Liver (tissue), 8 donors: ENCODE measurements at regions not wholly inside any gene's neighbourhood (a gene's known extent, or its start where the extent isn't known, plus 50 kb on each side); places are given as distances from the start of the nearest gene placed in this dataset.

ENCODE experiments used
- DNase-seq: peaks from one replicate; pipeline ENCODE4 v3.0.0-alpha.2; 2017; ENCODE audit warnings: low spot score
- H3K27ac ChIP-seq, 2 donors: one replicate each; pipeline ENCODE4 v1.7.0; 2013; ENCODE audit warnings: inconsistent platforms in 2 of 2, low read length in 2 of 2, control low read depth in 1 of 2, low read depth in 1 of 2, mild to moderate bottlenecking in 1 of 2
- H3K27me3 ChIP-seq, 4 donors: one replicate each; pipeline versions ENCODE4 v1.6.1 to v1.7.0; 2013; ENCODE audit warnings: low read length in 3 of 4, inconsistent platforms in 1 of 4, mild to moderate bottlenecking in 1 of 4, moderate library complexity in 1 of 4; ENCODE audit not compliant: control insufficient read depth in 4 of 4, insufficient read depth in 4 of 4
- H3K36me3 ChIP-seq, 4 donors: one replicate each; pipeline versions ENCODE4 v1.6.1 to v1.7.0; 2013; ENCODE audit warnings: low read length in 3 of 4, mild to moderate bottlenecking in 3 of 4, low read depth in 1 of 4, moderate library complexity in 1 of 4; ENCODE audit not compliant: control insufficient read depth in 4 of 4, insufficient read depth in 3 of 4
- H3K4me1 ChIP-seq, 4 donors: one replicate each; pipeline versions ENCODE4 v1.6.1 to v1.7.0; 2013; ENCODE audit warnings: low read length in 3 of 4, mild to moderate bottlenecking in 3 of 4, moderate library complexity in 1 of 4; ENCODE audit not compliant: control insufficient read depth in 4 of 4, insufficient read depth in 4 of 4
- H3K4me3 ChIP-seq, 3 donors: one replicate each; pipeline versions ENCODE4 v1.6.1 to v1.7.0; 2013; ENCODE audit warnings: low read length in 3 of 3, control low read depth in 1 of 3, low read depth in 1 of 3, mild to moderate bottlenecking in 1 of 3
- H3K9ac ChIP-seq, 2 donors: one replicate each; pipeline ENCODE4 v1.7.0; 2013; ENCODE audit warnings: low read length in 2 of 2, mild to moderate bottlenecking in 2 of 2, moderate library complexity in 2 of 2, control low read depth in 1 of 2, low read depth in 1 of 2
- H3K9me3 ChIP-seq, 4 donors: one replicate each; pipeline versions ENCODE4 v1.6.1 to v1.7.0; 2013; ENCODE audit warnings: low read length in 3 of 4; ENCODE audit not compliant: control insufficient read depth in 4 of 4
- ATF3 ChIP-seq: IDR thresholded peaks from 2 replicates; pipeline ENCODE4 v1.6.1; 2016; ENCODE audit warnings: antibody characterized with exemption
- CTCF ChIP-seq: fragments of 150-350 bp; IDR thresholded peaks from 2 replicates; pipeline ENCODE4 v1.5.1; 2017; ENCODE audit warnings: improper control_type of control experiment, low read depth, low read length; ENCODE audit not compliant: missing input control
- FOXA1 ChIP-seq: IDR thresholded peaks from 2 replicates; pipeline ENCODE4 v1.6.1; 2016; ENCODE audit warnings: antibody characterized with exemption
- GABPA ChIP-seq, 2 donors: IDR thresholded peaks in 1 of 2; conservative IDR thresholded peaks in 1 of 2; 2 replicates each; pipeline ENCODE4 v1.6.1; 2016; ENCODE audit warnings: antibody characterized with exemption in 2 of 2, mild to moderate bottlenecking in 1 of 2, moderate library complexity in 1 of 2
- HNF4A ChIP-seq, 2 donors: conservative IDR thresholded peaks; 2 replicates each; pipeline ENCODE4 v1.6.1; 2016; ENCODE audit warnings: antibody characterized with exemption in 2 of 2, mild to moderate bottlenecking in 2 of 2
- HNF4G ChIP-seq: IDR thresholded peaks from 2 replicates; pipeline ENCODE4 v1.6.1; 2016; ENCODE audit warnings: antibody characterized with exemption
- JUND ChIP-seq, 2 donors: IDR thresholded peaks; 2 replicates each; pipeline ENCODE4 v1.6.1; 2016; ENCODE audit warnings: antibody characterized with exemption in 2 of 2
- MAX ChIP-seq: IDR thresholded peaks from 2 replicates; pipeline ENCODE4 v1.6.1; 2016; ENCODE audit warnings: antibody characterized with exemption
- NR2F2 ChIP-seq: IDR thresholded peaks from 2 replicates; pipeline ENCODE4 v1.6.1; 2016; ENCODE audit warnings: antibody characterized with exemption
- RAD21 ChIP-seq, 2 donors: IDR thresholded peaks; 2 replicates each; pipeline ENCODE4 v1.6.1; 2016; ENCODE audit warnings: antibody characterized with exemption in 2 of 2, mild to moderate bottlenecking in 2 of 2
- REST ChIP-seq: IDR thresholded peaks from 2 replicates; pipeline ENCODE4 v1.6.1; 2016; ENCODE audit warnings: antibody characterized with exemption, mild to moderate bottlenecking
- RXRA ChIP-seq, 2 donors: IDR thresholded peaks; 2 replicates each; pipeline ENCODE4 v1.6.1; 2017 to 2018; ENCODE audit warnings: antibody characterized with exemption in 2 of 2, mild to moderate bottlenecking in 1 of 2
- SP1 ChIP-seq: IDR thresholded peaks from 2 replicates; pipeline ENCODE4 v1.6.1; 2018; ENCODE audit warnings: antibody characterized with exemption, mild to moderate bottlenecking
- YY1 ChIP-seq: IDR thresholded peaks from 2 replicates; pipeline ENCODE4 v1.6.1; 2016; ENCODE audit warnings: antibody characterized with exemption, mild to moderate bottlenecking
- ZBTB33 ChIP-seq: IDR thresholded peaks from 2 replicates; pipeline ENCODE4 v1.6.1; 2016; ENCODE audit warnings: antibody characterized with exemption
- WGBS: extraction: QIAGEN DNeasy Blood & Tissue Kit; methylation state at CpG from one replicate; pipeline ENCODE4 v1.1.7; 2013; 5-methylcytosine and 5-hydroxymethylcytosine counted together
- donor health status: healthy.
- donor health status: healthy.
- donor health status: healthy.
- donor health status: healthy.
- donor health status: healthy.

- TF ChIP-seq REST (no peak), FOXA1 (no peak), MAX (no peak), YY1 (no peak), ATF3 (no peak), RXRA (IDR thresholded peaks at IDR 0.05) (no peak), GABPA (IDR thresholded peaks at IDR 0.05 in 1 of 2, conservative IDR thresholded peaks at IDR 0.05 in 1 of 2) (no peak)
These were observed 99.4 kb upstream of the CTNND2 start (continued) for GRCh38 chr5:12003680-12004079.

- no peak overlapping the region for H3K9ac ChIP-seq
- DNase-seq, result no peak
- no peak overlapping the region for H3K27ac ChIP-seq
- H3K36me3 ChIP-seq, result no peaks in the 10 kb centered on the region
- H3K4me1 ChIP-seq, result no peaks in the 10 kb centered on the region
- no peaks in the 10 kb centered on the region for H3K9me3 ChIP-seq
- H3K27me3 ChIP-seq, result no peaks in the 10 kb centered on the region
- no peak overlapping the region for H3K4me3 ChIP-seq
- TF ChIP-seq SP1 (no peak), JUND (IDR thresholded peaks at IDR 0.05) (peak in 1 of 2 donors; percentile 67)
These were observed 94.2 kb upstream of the CTNND2 start for GRCh38 chr5:11998397-11998796.

GRCh38 chr5:11997942-11998341, 93.7 kb upstream of the CTNND2 start:
- 55% methylated on average over 11 of the region's 11 CpGs for WGBS
- TF ChIP-seq RAD21 (IDR thresholded peaks at IDR 0.05), result no peak
- TF ChIP-seq NR2F2, result no peak
- TF ChIP-seq JUND (IDR thresholded peaks at IDR 0.05), result no peak
- no peak for TF ChIP-seq GABPA (IDR thresholded peaks at IDR 0.05 in 1 of 2, conservative IDR thresholded peaks at IDR 0.05 in 1 of 2)
- no peak for TF ChIP-seq HNF4G
- TF ChIP-seq CTCF, result no peak
- no peak for TF ChIP-seq FOXA1
- no peak for TF ChIP-seq HNF4A (conservative IDR thresholded peaks at IDR 0.05)
- no peak for TF ChIP-seq YY1
- no peak for TF ChIP-seq SP1
- no peak for TF ChIP-seq ZBTB33
- Histone ChIP-seq H3K9me3 (no peaks in the 10 kb centered on the region), H3K9ac (no peak overlapping the region), H3K36me3 (no peaks in the 10 kb centered on the region), H3K4me1 (no peaks in the 10 kb centered on the region), H3K4me3 (no peak overlapping the region), H3K27me3 (no peaks in the 10 kb centered on the region), H3K27ac (no peak overlapping the region)
- no peak for DNase-seq
